HG02885 (cell line): ENCODE measurements at regions not wholly inside any gene's neighbourhood (a gene's known extent, or its start where the extent isn't known, plus 50 kb on each side); places are given as distances from the start of the nearest gene placed in this dataset.
A peak's percentile ranks its signal among the peaks of the same experiment; 100 is the strongest.

Experiments used
- ATAC-seq: cut with Tn5 transposase; IDR thresholded peaks from one replicate; pipeline ENCODE4 v1.9.1; 2021; ENCODE audit warnings: mild to moderate bottlenecking; ENCODE audit not compliant: unreplicated experiment, poor library complexity

DNA sequence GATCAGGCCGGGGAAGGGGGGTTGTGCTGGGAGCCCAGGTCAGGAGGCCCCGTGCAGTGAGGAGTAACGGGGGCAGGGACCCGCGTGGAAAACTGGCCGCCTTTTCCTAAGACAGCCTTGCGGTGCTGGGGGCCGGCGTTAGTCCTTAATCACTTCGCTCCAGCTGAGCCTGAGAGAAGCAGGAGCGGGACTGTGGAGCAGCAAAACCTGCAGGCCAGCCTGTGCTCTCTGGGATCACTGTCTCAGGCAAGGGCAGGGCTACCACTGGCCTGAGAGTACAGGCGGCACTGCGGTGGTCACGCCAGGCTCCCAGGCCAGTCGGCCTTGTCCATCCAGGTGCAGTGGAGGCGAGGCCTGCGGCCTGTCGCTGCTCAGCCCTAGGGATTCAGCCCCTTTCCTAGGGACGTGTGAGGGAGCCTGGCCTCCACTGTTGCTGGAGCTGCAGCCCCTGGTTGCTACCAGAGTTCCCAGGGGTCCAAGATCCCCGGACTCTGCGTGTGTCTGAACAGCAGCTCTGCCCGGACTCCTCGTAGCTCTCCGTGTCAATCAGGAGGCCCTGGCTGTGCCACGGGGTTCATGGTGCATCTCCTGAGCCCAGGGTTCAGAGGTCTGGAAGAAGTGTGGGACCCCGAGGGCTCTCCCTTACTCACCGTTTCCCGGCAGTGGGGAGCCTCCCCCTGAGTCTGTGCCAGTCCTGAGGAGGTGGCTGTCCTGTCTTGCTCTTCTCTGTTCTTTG lies 2141.7 kb upstream of the TENM3 start:
- no peak for ATAC-seq

- ATAC-seq, result no peak
Measured at GRCh38 chr4:180103794-180104193, 2139.4 kb upstream of the TENM3 start.

GRCh38 chr4:180105362-180105761 lies 2137.8 kb upstream of the TENM3 start:
- no peak for ATAC-seq

DNA sequence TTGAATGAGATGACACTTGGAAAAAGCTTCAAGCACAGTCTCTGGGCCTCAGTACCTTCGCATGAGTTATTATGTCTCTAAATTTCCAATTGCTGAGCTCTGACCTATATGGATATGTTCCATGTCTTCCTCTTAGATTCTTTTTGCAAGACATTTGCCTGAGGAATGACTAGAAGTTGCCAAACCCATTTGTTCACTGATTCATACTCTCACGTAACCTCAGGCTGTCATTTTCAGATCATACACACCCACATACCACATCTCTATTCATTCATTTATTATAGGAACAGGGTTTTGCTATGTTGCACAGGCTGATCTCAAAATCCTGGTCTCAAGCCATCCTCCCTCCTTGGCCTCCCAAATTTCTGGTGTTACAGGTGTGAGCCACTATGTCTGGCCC lies 2137.1 kb upstream of the TENM3 start:
- no peak for ATAC-seq

GRCh38 chr4:180106997-180107396 lies 2136.2 kb upstream of the TENM3 start:
- ATAC-seq, result no peak

DNA sequence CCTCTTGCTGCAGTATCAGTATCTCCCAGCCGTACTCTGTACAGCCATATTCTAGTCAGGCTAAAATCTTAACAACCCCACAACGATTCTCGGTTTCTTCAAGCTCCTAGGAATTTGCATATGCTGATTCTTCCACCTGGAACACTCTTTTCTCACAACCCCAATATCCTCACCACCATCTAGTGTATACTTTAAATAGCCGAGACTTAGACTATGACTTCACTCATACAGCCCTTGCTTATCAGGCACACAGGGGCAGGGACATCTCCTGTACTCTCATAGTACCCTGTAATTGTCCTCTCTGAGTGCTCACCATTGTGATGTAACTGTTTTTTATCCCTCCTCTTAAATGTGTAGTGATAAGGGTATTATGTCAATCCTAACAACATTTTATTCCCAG lies 2126.4 kb upstream of the TENM3 start:
- ATAC-seq, result no peak

GRCh38 chr4:180120068-180120467 lies 2123.1 kb upstream of the TENM3 start:
- no peak for ATAC-seq

- peak; percentile 58 for ATAC-seq
Measured at GRCh38 chr4:180134091-180134866, 2108.9 kb upstream of the TENM3 start.

DNA sequence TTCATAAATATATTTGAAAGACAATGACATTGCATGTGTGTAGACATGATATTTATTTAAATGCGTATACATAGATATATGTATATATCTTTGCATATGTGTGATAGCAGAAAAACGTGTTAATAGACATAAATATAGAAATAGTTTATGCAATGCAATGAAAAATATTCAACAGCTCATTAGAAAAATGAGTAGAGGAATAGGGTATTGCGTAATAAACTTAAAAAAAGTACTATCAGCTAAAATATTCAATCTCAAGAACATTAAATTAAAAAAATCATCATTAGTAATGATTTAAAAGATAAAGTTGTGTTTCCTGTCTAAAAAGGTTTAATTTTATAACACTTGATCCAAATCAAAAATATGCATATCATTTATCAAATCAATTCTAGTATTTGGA lies 2101.5 kb upstream of the TENM3 start:
- no peak for ATAC-seq

- ATAC-seq, result no peak
Measured at GRCh38 chr4:180148737-180149136, 2094.5 kb upstream of the TENM3 start.

GRCh38 chr4:180150818-180151217 lies 2092.4 kb upstream of the TENM3 start:
- no peak for ATAC-seq

GRCh38 chr4:180152831-180153230 lies 2090.4 kb upstream of the TENM3 start:
- ATAC-seq, result no peak

DNA sequence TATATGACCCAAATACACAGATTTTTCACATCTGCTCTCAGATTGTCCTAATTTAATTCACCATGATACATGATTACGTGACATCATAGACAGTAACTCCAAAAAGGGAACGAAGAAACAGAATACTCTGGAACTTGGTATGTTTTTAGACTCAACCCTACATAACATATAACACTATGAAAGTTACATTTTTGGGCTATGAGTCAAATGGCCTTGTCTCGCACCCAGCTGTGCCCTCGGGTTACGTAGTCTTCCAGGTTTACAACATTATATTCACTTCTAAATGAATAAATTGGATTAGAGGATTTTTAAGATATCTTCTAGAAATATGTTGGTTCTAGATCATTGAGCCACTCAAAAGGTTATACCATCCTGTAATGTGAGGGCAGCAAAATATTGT lies 2089.6 kb upstream of the TENM3 start:
- no peak for ATAC-seq

- peak; percentile 34 for ATAC-seq
Measured at GRCh38 chr4:180156684-180157083, 2086.5 kb upstream of the TENM3 start.

GRCh38 chr4:180160195-180160983 lies 2082.8 kb upstream of the TENM3 start:
- no peak for ATAC-seq

DNA sequence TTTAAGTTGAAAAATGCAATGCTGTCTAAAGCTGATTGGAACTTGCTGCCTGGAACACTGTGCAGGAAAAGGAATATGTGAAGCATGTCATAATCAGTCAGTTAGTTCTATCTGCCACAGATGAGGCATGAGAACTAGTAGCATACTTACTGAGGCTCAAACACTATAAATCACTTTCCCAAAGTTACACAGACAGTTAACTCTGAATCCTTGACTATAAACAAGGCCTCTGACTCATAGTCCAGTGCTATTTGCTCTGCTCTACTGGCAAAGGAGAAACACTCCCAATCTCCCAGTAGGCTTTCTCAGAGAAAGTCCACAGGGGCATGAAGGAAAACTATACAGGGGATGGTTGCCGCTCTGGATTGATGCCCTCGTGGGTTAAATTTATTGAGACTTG lies 2078.4 kb upstream of the TENM3 start:
- no peak for ATAC-seq

- ATAC-seq, result no peak
Measured at GRCh38 chr4:180169394-180169793, 2073.8 kb upstream of the TENM3 start.

DNA sequence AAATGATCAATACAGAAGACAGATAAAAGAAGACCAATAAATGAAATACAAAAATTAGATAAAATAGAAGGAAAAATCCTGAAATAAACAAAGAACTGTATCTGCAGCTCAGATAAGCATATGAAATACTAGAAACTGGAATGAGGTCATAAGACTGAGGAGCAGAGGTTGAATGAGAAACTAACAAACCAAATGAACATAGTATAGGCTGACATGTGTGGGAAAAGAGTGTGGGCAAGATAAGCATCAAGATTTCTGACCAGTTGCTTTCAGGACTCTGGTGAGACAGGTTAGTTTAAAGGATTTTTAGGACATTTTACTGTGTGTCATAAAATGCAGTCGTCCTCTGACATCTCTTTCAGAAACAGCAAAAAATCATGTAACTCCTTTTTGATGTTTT lies 2073.2 kb upstream of the TENM3 start:
- no peak for ATAC-seq

GRCh38 chr4:180179146-180179545 lies 2064.1 kb upstream of the TENM3 start:
- ATAC-seq, result no peak

- no peak for ATAC-seq
Measured at GRCh38 chr4:180189666-180190065, 2053.5 kb upstream of the TENM3 start.

GRCh38 chr4:180190382-180190781 lies 2052.8 kb upstream of the TENM3 start:
- ATAC-seq, result peak; percentile 76
